Neural progenitor cell (in vitro differentiated cells): ENCODE measurements at regions not wholly inside any gene's neighbourhood (a gene's known extent, or its start where the extent isn't known, plus 50 kb on each side); places are given as distances from the start of the nearest gene placed in this dataset.

Experiments
- DNase-seq: peaks from one replicate; pipeline ENCODE4 v3.0.0-alpha.2; 2016; ENCODE audit warnings: low spot score
- H2AFZ ChIP-seq: fragments of 200-600 bp; sonication (generic); replicated peaks from 2 replicates; pipeline ENCODE4 v1.6.1; 2016; ENCODE audit warnings: antibody characterized with exemption
- H3F3A ChIP-seq: fragments of 200-600 bp; sonication (generic); 2 replicates; pipeline ENCODE4 v1.6.1; 2016; ENCODE audit warnings: antibody characterized with exemption, low read depth
- H3K27ac ChIP-seq: fragments of 200-600 bp; sonication (generic); 2 replicates; pipeline ENCODE4 v1.5.1; 2016; ENCODE audit warnings: mild to moderate bottlenecking
- H3K27me3 ChIP-seq: fragments of 200-600 bp; sonication (generic); 2 replicates; pipeline ENCODE4 v1.6.1; 2016; ENCODE audit warnings: mild to moderate bottlenecking, moderate library complexity
- H3K36me3 ChIP-seq: fragments of 200-600 bp; sonication (generic); 2 replicates; pipeline ENCODE4 v1.5.1; 2016
- H3K4me1 ChIP-seq: fragments of 200-600 bp; sonication (generic); 2 replicates; pipeline ENCODE4 v1.6.1; 2016; ENCODE audit warnings: mixed run types
- H3K4me2 ChIP-seq: fragments of 200-600 bp; sonication (generic); 2 replicates; pipeline ENCODE4 v1.6.1; 2016
- H3K4me3 ChIP-seq: fragments of 200-600 bp; sonication (generic); 2 replicates; pipeline ENCODE4 v1.5.1; 2016
- H3K79me2 ChIP-seq: fragments of 200-600 bp; sonication (generic); 2 replicates; pipeline ENCODE4 v1.6.1; 2016; ENCODE audit warnings: low read depth
- H3K9ac ChIP-seq: fragments of 200-600 bp; sonication (generic); 2 replicates; pipeline ENCODE4 v1.6.1; 2016
- H3K9me3 ChIP-seq: fragments of 200-600 bp; sonication (generic); 2 replicates; pipeline ENCODE4 v1.5.1; 2016; ENCODE audit warnings: low read depth
- H4K20me1 ChIP-seq: fragments of 200-600 bp; sonication (generic); 2 replicates; pipeline ENCODE4 v1.6.1; 2016; ENCODE audit warnings: low read depth
- H3K27ac Mint-ChIP-seq: 3 replicates; pipeline ENCODE4 v1.8.0; 2021; ENCODE audit warnings: mixed read lengths
- H3K27me3 Mint-ChIP-seq: 2 replicates; pipeline ENCODE4 v1.8.0; 2022; ENCODE audit warnings: low read depth, mild to moderate bottlenecking, inconsistent platforms, moderate library complexity, mixed read lengths; ENCODE audit not compliant: insufficient read depth
- H3K36me3 Mint-ChIP-seq: 3 replicates; pipeline ENCODE4 v1.8.0; 2021; ENCODE audit warnings: mixed read lengths
- H3K4me1 Mint-ChIP-seq: 3 replicates; pipeline ENCODE4 v1.8.0; 2021; ENCODE audit warnings: mixed read lengths
- H3K4me3 Mint-ChIP-seq: 3 replicates; pipeline ENCODE4 v1.8.0; 2021; ENCODE audit warnings: mild to moderate bottlenecking, moderate library complexity, mixed read lengths
- H3K9me3 Mint-ChIP-seq: 3 replicates; pipeline ENCODE4 v1.8.0; 2020; ENCODE audit warnings: mixed read lengths
- CTCF ChIP-seq: fragments of 200-600 bp; sonication (generic); IDR thresholded peaks from 2 replicates; pipeline ENCODE4 v1.5.1; 2017; ENCODE audit warnings: antibody characterized with exemption, mild to moderate bottlenecking
- EZH2 ChIP-seq: fragments of 200-600 bp; sonication (generic); IDR thresholded peaks from 2 replicates; pipeline ENCODE4 v1.6.1; 2017; ENCODE audit warnings: antibody characterized with exemption, mild to moderate bottlenecking, moderate library complexity
- EZH2phosphoT487 ChIP-seq: fragments of 200-600 bp; sonication (generic); IDR thresholded peaks from 2 replicates; pipeline ENCODE4 v1.6.1; 2017; ENCODE audit warnings: antibody characterized with exemption

GRCh38 chr2:226312155-226312554, 487.5 kb downstream of the IRS1 start:
- Histone ChIP-seq H3K9ac (no peak overlapping the region), H3F3A (no peaks in the 10 kb centered on the region), H3K79me2 (no peaks in the 10 kb centered on the region), H3K9me3 (no peaks in the 10 kb centered on the region), H2AFZ (no peak overlapping the region), H4K20me1 (no peaks in the 10 kb centered on the region), H3K4me1 (no peaks in the 10 kb centered on the region), H3K27me3 (no peaks in the 10 kb centered on the region), H3K4me2 (no peak overlapping the region), H3K27ac (no peak overlapping the region), H3K36me3 (no peaks in the 10 kb centered on the region), H3K4me3 (no peak overlapping the region)
- Mint-ChIP-seq H3K9me3 (no peaks in the 10 kb centered on the region), H3K4me3 (no peak overlapping the region), H3K36me3 (no peaks in the 10 kb centered on the region), H3K27me3 (no peaks in the 10 kb centered on the region), H3K27ac (no peak overlapping the region), H3K4me1 (peaks cover 6% of the 10 kb centered on the region)
- TF ChIP-seq EZH2 (no peak), CTCF (no peak)
- DNase-seq = no peak

GRCh38 chr2:226310146-226310545, 489.5 kb downstream of the IRS1 start:
- Histone ChIP-seq H3K27me3 (no peaks in the 10 kb centered on the region), H3K4me1 (no peaks in the 10 kb centered on the region), H3K9ac (no peak overlapping the region), H3K4me2 (no peak overlapping the region), H3F3A (no peaks in the 10 kb centered on the region), H4K20me1 (no peaks in the 10 kb centered on the region), H3K79me2 (no peaks in the 10 kb centered on the region), H3K27ac (no peak overlapping the region), H3K9me3 (no peaks in the 10 kb centered on the region), H2AFZ (no peak overlapping the region), H3K36me3 (no peaks in the 10 kb centered on the region), H3K4me3 (no peak overlapping the region)
- Mint-ChIP-seq H3K27ac (no peak overlapping the region), H3K4me3 (no peak overlapping the region), H3K36me3 (no peaks in the 10 kb centered on the region), H3K27me3 (no peaks in the 10 kb centered on the region), H3K4me1 (peaks cover 5% of the 10 kb centered on the region), H3K9me3 (no peaks in the 10 kb centered on the region)
- TF ChIP-seq EZH2phosphoT487 (no peak), EZH2 (no peak), CTCF (no peak)
- DNase-seq = no peak

- Histone ChIP-seq H3K9me3 (no peaks in the 10 kb centered on the region), H4K20me1 (no peaks in the 10 kb centered on the region), H3K4me3 (no peak overlapping the region), H2AFZ (no peak overlapping the region), H3K4me2 (no peak overlapping the region), H3K9ac (no peak overlapping the region), H3K36me3 (no peaks in the 10 kb centered on the region), H3F3A (no peaks in the 10 kb centered on the region), H3K27ac (no peak overlapping the region), H3K4me1 (no peaks in the 10 kb centered on the region), H3K79me2 (no peaks in the 10 kb centered on the region), H3K27me3 (no peaks in the 10 kb centered on the region)
- Mint-ChIP-seq H3K4me1 (peaks cover 5% of the 10 kb centered on the region), H3K27ac (peak overlapping the region; percentile 27), H3K4me3 (no peak overlapping the region), H3K9me3 (no peaks in the 10 kb centered on the region), H3K36me3 (no peaks in the 10 kb centered on the region), H3K27me3 (no peaks in the 10 kb centered on the region)
- no peak for DNase-seq
- TF ChIP-seq EZH2phosphoT487 (no peak), CTCF (no peak), EZH2 (no peak)
Observed at GRCh38 chr2:226308986-226309385, 490.6 kb downstream of the IRS1 start.

DNA sequence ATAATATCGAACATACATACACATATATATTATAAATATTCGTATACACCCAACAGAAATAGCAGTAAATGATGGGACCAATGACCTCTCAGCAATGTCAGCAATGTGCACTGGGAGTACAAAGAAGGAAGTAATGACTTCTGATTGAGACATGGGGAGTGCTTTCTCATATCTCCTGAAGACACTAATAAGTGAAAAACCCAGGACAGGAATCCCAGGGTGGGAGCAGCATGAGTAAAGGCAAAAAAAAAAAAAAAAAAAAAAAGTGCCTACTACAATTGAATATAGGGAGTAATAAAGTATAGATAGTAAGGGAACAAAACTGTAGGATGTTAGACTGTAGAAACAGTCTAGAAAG, 491.3 kb downstream of the IRS1 start:
- Mint-ChIP-seq H3K9me3 (no peaks in the 10 kb centered on the region), H3K27ac (no peak overlapping the region), H3K4me3 (no peak overlapping the region), H3K4me1 (peaks cover 5% of the 10 kb centered on the region), H3K36me3 (no peaks in the 10 kb centered on the region), H3K27me3 (no peaks in the 10 kb centered on the region)
- no peaks in the 10 kb centered on the region for H3K9me3 ChIP-seq
- H3K36me3 ChIP-seq = no peaks in the 10 kb centered on the region
- DNase-seq = no peak
- H3K79me2 ChIP-seq = no peaks in the 10 kb centered on the region
- no peaks in the 10 kb centered on the region for H3K27me3 ChIP-seq
- no peak overlapping the region for H3K27ac ChIP-seq
- no peak overlapping the region for H3K4me2 ChIP-seq
- H2AFZ ChIP-seq = no peak overlapping the region
- H4K20me1 ChIP-seq = no peaks in the 10 kb centered on the region
- H3K9ac ChIP-seq = no peak overlapping the region
- no peak overlapping the region for H3K4me3 ChIP-seq
- H3F3A ChIP-seq = no peaks in the 10 kb centered on the region
- no peaks in the 10 kb centered on the region for H3K4me1 ChIP-seq
- TF ChIP-seq CTCF (no peak), EZH2phosphoT487 (no peak), EZH2 (no peak)
